HG02981 (cell line): ENCODE measurements at regions not wholly inside any gene's neighbourhood (a gene's known extent, or its start where the extent isn't known, plus 50 kb on each side); places are given as distances from the start of the nearest gene placed in this dataset.
"Not testable (repeated sequence)": the region's sequence is repeated elsewhere in the genome, so short reads cannot be mapped to it uniquely, and the experiment has no call there.

Experiments
- ATAC-seq: cut with Tn5 transposase; IDR thresholded peaks from one replicate; pipeline ENCODE4 v1.9.1; 2021; ENCODE audit warnings: mild to moderate bottlenecking, moderate library complexity; ENCODE audit not compliant: unreplicated experiment

DNA sequence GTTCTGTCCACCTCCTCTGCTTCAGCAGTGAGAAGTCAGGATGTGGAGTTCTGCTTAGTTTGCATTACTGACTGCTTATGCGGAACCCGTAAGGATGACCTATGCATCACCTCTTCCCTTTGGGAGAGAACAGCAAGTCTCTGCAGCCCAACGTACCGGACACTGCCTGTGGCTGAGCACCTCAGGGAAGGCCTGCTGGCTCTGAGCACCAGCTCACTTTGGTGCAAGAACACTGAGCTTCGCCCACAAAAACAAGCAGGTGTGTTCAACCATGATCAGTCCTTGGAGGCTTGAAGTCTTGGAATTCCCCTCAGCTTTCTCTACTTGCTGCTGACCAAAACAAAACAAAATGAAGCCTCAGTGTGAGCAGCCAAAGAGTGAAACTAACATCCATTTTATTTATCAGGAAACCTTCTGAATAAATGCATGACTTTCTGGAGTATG lies 52.7 kb upstream of the NCK2 start:
- ATAC-seq, result no peak

DNA sequence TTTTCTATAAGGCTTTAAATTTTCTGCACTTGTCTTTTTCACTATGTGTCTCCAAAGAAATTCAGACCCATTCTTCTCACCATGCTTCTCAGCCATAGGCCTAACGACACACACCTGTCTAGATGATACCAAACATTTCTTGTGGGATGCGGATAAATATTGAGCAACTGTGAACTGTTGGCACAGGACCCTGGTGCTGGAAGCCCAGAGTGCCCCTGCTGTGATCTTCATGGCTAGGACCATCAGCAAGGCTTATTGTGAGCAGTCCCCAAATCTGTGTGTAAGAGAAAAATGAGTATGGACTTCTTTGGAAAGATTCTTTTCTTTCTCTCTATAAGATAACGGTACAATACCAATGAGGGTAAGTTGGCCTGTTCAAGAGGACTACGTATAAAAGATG lies 54.1 kb upstream of the NCK2 start:
- no peak for ATAC-seq

DNA sequence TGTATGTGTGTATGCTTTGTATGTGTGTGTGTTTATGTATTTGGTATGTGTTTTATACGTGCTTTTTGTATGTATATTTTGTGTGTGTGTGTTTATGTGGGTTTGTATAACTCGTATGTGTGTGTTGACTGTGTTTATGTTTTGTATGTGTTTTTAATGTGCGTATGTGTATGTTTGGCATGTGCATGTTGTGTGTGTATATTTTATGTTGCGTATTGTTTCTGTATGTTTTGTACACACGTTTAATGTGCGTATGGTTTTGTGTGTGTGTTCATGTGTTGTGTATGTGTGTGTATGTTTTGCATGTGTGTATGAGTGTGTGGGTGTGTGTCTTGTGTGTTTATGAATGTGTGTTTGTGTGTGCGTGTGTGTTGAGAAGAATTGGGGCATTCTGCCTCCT lies 55.2 kb upstream of the NCK2 start:
- no peak for ATAC-seq

DNA sequence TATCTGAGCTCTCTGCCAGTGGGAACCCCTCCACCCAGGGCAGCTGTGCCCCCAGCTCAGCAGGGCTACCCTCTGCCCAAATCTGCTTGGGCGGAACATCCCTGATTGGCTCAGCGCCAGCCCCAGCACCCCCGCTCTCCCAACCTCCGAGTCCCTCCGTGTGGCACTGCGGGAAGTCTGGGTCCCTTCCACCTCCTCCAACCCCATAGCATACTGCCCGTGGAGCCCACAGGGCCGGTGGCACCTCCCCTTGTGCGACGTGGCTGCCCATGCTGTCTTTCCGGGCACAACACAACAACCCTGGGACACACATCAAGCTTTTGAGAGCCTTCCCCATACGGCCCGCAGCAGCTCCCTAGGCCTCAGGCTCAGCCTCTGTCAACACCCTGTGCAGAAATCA lies 55.8 kb upstream of the NCK2 start:
- no peak for ATAC-seq

DNA sequence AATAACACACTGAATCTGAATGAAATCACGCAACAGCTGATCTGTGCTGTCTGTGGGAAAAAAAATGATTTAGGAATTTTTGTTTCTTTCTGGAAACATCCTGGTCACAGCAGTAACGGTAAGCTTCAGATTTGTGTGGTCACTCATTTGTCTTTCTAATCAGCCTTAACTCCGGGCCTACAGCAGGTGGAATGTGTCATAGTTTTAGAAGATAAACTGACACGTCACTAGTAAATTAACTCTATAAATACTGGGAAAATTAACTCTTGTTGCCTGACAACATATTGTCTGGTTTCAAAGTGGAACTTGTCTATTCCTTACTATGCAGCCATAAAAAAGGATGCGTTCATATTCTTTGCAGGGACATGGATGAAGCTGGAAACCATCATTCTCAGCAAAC lies 58.1 kb upstream of the NCK2 start:
- no peak for ATAC-seq

DNA sequence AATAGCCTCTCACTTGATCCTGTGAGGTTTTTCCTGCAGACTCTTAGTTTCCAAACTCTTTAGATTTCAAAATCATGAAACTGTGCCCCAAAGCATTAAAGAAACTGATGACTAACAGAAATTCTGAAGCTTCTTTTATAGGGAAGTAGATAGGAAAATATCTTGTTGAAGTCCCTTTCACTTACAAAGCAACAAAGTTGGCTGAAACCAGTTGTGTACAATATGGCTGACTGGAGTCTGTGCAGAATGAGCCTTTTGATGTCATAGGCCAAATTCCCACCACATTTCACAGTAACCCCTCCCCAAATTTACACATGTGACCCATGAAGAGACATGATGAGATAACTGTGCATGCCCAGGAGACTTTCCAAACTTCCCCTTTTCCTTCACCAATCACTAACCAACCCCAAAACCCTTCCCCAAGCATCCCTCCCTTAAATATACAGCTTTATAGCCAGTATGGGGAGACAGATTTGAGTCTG lies 61.7 kb upstream of the NCK2 start:
- ATAC-seq, result no peak

DNA sequence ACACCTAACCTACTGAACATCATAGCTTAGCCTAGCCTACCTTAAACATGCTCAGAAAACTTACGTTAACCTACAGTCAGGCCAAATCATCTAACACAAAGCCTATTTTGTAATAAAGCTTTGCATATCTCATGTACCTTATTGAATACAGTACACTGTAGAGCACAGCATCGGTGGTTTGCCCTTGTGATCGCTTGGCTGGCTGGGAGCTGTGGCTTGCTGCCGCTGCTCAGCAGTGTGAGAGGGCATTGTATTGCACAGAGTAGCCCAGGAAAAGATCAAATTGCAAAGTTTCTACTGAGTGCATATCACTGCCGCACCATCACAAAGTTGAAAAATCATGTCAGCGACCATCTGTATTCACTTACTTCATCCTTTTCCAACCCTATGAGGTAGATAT lies 62.3 kb upstream of the NCK2 start:
- no peak for ATAC-seq

DNA sequence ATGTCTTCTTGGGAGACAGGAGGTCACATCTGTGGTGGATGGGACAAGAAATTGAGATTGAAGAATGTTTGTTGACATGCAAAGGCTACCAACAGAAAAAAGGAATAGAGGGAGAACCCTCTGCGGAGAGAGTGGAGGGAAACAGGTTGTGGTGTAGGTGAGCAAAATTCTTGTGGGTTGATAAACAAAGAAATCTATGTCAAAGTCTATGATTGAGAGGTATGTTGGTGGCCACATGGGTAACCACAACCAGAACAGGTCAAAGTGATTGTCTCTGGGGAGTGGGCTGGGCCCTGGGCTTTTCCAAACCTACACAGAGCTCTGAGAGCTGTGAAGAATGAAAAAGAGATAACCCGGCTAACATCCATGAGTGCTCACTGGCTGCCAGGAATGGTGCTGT lies 62.8 kb upstream of the NCK2 start:
- ATAC-seq, result no peak

DNA sequence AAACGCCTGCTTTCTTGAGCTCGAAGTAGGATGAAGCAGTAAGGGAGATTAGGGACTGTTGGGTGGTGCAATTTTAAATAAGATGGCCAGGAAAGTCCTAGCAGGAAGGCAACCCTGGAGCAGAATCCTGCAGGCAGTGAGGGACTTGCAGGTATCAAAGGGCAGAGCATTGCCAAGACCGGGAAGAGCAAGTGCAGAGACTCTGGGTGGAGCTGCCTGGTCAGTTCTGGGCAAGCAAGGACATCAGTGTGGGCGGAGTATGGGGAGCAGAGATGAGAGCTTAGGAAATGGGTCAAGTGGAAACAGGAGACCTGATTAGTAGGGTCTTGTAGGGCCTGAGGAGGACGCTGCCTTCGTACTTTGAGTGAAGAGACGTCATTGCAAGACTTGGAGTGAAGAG lies 64.4 kb upstream of the NCK2 start:
- ATAC-seq, result no peak

DNA sequence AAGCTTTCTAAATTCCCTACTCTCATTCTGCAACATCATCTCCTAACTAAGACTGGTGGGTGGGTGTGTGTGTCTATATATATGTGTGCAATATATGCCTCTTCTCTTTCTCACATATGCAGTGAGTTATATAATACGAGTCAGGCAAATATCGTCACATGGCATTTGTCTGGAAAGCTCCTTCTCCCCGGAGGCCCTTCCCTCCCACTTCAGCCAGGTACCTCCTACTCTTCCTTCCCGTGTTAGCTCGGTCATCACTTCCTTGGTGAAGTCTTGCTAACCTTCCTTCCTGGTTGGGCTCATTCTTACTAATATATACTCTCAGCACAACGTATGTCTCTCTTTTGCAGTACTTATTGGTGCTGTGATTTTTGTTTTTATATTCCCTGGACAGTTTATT lies 66.4 kb upstream of the NCK2 start:
- ATAC-seq, result no peak

DNA sequence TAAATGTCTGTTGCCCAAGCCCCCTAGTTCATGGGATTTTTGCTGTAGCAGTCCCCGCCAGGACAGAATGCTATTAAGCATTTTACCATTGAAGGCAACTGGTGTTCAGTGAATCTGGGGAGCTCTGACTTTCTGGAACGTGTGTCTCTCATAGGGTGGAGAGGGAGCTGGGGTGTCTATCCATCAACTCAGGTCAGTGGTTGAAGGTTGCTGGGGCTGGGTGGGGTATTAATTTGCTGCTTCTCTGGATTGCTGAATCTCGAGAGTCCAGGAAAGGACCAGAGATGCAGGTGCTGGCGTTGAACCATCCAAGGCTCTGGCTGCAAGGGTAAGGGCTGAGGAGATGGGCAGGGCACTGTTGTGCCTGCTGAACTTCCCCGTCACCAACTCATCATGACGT lies 66.8 kb upstream of the NCK2 start:
- no peak for ATAC-seq

DNA sequence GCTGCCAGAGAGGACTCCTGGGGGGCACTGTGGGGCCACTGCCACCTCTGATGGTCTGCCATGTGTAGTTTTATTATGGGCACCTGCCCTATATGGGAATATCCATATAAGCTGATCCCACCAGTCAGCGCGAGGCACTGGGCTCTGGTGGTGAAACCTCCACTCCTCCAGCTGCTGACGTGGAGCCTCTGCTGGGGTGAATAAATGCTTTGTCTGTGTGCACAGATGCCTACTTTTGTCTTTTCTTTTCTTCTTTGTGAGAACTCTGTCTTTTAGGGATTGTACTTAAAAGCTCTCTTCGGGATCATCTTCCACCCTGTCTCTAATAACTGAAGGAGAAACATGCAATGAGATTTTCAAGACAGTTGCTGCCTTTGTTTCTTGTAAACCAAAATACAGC lies 68.9 kb upstream of the NCK2 start:
- no peak for ATAC-seq

DNA sequence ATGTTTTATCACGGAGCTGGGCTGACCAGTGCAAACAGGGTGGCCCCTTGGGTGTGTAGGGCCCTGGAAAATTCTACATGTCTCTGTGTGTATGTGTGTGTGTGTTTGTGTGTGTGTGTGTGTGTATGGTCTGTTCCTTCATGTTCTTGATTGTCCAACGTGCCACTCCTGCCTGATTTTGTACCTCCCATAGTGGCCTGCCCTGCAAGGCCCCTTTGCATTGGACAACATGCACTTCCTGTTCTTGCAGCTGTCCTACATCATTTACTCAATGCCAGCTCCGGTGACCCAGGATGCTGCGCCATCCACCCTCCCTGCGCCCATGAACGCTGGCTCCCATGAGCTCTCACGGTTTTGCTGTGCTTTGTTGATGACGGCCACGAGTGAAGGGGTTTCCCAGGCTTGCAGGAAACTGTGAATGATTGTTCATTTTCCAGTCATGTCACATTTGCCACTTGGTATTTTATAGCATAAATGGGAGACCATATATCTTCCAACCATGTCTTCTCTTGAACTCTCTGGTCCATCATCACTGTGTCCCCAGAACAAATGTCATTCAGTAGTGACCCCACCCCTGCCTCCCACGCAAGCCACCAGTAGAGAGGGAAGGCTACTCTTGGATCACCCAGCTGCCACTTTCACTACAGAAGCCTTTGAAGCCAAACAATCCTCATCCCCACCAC lies 69.7 kb upstream of the NCK2 start:
- ATAC-seq, result no peak

DNA sequence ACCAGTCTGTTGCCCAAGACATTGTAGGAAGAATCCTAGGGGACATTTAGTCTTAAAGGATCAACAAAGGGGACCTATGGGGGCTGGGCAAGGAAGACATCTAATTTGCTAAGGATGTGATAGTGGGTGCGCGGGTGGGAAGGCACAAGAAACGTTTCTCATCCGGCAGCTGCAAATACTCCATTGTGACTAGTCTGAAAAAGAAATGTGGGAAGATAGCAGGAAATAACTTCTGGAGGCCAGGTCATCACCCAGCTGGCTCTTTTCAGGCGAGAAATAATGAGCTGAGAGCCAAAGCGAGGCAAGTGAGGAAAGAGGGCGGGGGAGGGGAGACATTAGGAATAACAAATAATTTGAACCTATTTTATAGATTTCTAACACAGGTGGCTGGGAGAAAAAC lies 70.3 kb upstream of the NCK2 start:
- ATAC-seq, result no peak

DNA sequence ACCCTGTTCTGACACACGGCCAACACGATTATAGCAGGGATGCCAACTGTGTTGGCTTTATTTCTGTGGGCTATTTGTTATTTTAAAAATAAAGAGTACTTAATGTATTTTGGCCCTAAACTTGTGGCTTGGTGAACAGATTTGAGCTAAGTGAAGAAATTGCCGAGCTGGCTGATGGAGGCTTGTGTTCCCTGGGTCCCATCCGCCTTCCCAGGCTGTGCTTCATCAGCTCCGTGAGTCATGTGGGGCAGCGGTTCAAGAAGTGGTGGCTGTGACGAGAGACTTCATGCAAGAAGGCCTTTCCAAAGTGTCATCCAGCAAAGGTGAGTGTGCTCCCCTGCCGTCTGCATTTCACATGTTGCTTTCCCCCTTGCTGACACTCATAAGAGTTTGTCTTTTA lies 73.6 kb upstream of the NCK2 start:
- ATAC-seq, result no peak

DNA sequence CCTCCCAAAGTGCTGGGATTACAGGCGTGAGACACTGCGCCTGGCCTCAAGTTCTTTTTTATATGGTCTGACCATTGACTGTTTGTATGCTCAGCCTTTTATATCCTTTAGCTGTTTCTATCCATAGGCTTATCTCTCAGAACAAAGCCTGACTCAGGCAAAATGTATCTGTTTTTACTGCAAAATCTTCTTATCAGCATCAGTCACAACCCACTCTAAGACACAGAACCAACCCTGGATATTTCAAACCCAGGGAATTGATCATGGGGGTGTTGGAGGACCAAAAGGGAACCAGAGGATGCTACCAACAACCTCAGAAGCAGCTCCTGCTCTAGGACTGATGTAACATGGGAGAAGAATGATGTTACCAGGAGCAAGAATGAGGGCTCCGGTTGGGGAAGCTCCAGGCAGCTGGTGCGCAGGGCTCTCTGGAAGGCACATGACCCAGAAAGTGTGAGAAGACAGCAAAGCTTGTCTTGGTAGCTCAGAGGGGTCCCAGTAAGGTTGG lies 75.3 kb upstream of the NCK2 start:
- ATAC-seq, result no peak

DNA sequence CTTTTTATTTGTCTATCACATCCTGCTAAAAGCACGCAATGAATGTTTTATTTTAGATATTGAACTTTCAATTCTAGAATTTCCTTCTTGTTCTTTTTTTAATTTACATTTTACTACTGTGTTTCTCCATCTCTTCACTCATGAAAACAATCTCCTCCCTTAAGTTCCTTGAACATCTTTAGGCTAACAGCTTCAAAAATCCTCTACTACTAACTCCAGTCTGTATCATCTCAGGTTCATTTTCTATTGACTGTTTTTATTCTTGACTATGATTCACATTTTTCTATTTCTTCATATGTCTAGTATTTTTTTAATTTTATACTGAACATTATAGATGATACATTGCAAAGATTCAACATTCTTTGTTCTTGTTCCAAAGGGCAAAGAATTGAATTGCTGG lies 79.2 kb upstream of the NCK2 start:
- ATAC-seq, result no peak

DNA sequence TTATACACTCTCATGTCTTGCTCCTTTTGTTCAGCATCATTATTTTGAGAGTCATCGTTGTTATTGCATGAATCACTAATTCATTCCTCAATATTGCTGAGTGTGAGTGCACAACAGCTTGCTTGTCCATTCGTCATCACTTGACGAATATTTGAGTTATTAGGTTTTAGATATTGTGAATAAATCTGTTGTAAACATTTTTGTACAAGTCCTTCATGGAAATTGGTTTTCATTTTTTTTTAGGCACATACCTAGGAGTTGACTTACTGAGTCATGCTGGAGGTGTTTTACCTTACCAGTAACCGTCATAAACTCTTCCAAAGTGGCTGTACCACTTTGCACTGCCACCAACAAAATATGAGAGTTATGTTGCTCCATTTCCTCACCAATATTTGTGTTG lies 84.2 kb upstream of the NCK2 start:
- ATAC-seq, result no peak

DNA sequence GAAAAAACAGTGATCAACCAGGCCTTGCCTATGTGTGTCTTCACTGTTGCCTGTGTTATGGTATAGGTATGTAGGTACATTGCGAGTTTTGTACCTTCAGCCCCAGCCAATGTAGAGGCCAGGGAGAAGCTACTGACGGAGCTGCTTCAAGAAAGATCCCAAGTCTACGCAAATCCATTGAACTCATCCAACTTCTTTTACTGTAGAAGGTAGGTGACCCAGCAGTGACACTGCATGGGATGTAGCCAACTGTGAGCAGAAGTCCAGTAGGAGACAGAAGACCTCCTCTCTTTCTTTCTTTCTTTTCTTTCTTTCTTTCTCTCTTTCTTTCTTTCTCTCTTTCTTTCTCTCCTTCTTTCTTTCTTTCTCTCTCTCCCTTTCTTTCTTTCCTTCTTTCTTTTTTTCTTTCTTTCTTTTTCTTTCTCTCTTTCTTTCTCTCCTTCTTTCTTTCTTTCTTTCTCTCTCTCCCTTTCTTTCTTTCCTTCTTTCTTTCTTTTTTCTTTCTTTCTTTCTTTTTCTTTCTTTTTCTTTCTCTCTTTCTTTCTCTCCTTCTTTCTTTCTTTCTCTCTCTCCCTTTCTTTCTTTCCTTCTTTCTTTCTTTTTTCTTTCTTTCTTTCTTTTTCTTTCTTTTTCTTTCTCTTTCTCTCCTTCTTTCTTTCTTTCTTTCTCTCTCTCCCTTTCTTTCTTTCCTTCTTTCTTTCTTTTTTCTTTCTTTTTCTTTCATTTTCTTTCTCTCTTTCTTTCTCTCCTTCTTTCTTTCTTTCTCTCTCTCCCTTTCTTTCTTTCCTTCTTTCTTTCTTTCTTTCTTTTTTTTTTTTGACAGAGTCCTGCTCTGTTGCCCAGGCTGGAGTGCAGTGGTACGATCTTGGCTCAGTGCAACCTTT lies 88.7 kb upstream of the NCK2 start:
- ATAC-seq, result not testable (repeated sequence)

DNA sequence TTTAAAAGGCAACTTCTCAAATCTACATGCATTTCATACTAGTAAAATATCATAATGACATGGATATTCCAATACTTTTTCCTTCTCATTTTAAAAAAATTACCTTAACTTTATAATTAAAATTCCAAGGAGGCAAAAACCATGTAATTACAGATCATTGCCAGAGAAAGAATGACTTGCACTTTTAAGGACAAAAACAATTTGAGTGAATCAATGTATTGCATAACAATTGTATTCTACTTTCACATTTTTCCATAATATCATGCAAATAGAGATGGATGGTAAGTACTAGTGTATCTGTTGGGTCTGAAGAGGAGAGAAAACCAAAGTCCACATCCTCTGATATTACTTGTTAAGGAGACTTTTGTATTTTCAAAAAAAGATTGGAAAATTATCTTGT lies 89.5 kb upstream of the NCK2 start:
- no peak for ATAC-seq

DNA sequence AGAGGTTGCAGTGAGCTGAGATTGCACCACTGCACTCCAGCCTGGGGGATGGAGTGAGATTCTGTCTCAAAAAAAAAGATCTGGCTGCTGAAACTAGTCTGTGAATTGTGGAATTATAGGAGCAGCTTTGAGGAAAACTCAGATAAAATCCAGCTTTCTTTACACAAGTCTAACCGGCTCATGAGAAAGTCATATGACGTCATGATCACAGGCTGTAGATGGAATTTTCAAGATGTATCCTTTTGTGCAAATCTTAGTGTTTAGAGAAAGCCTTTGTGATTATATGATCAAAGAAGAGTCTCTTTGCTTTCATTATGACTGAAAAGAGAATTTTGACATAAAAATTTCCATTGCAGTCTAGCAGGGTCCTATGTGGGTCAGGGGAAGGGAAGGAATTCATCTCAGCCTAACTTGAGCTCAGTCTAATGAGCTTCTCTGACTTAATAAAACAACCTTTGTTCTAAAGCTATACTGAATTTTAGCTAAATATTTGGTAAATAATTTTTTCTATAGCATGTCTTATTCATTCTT lies 90.2 kb upstream of the NCK2 start:
- ATAC-seq, result no peak

DNA sequence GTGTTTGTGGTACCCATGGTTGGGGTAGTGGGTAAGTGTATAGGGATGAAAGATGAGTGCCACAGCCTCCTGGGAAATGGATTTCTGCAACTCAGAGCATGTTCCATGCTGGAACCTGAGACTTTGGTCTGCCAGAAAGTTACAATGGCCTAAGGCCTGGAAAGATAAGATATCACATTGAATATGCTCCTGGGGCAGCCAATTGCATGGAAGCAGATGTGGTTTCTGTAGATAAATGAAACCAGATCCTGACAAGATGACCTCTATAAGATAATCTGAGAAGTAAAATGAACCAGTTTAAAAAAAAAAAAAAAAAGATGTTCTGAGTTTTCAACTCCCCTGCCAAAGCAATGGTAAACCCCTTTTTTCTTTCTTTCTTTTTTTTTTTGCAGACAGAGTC lies 91.4 kb upstream of the NCK2 start:
- ATAC-seq, result no peak
